ENCODE measurements at regions not wholly inside any gene's neighbourhood (a gene's known extent, or its start where the extent isn't known, plus 50 kb on each side); places are given as distances from the start of the nearest gene placed in this dataset.

DNA sequence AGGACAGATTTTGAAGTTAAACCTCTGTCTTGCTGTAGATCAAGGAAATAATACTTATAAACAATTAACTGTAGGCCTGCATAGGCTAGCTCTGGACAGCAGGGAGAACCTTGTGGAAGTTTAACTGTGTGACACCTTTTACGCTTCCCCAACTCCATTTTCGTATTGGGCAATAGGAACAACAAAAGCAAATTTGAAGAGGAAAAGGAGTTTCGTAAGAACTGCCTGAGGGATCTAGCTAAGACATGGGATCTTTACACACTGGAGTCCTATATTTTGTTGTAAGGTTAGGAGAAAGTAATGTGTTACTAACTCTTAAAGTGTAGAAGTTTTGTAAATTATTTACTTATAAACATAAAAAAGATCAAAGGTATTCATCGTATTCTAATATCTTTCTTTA, 324.9 kb upstream of the CASK start:
- no peak for DNase-seq
- peaks cover 0 to 2% (median 0%) of the 10 kb centered on the region in 5 donors for H3K9me3 Mint-ChIP-seq
- no peaks in the 10 kb centered on the region for H3K9me3 ChIP-seq (ENCODE audit: low read length)
- H3K27ac ChIP-seq (ENCODE audit: low read depth, low read length), result no peak overlapping the region
- H3K4me1 ChIP-seq (ENCODE audit: insufficient read depth, low read length), result no peaks in the 10 kb centered on the region
- H3K36me3 ChIP-seq (ENCODE audit: insufficient read depth, low read length), result no peaks in the 10 kb centered on the region
- peaks cover 3 to 6% of the 10 kb centered on the region in 2 donors for H3K27me3 Mint-ChIP-seq
- peaks cover 0 to 9% (median 6%) of the 10 kb centered on the region in 3 donors for H3K4me1 Mint-ChIP-seq
- POLR2A ChIA-PET, result no interaction called here
- no peaks in the 10 kb centered on the region for H3K27me3 ChIP-seq (ENCODE audit: insufficient read depth, low read length, poor library complexity, severe bottlenecking)
- peaks cover 0 to 4% (median 2%) of the 10 kb centered on the region in 3 donors for H3K36me3 Mint-ChIP-seq
- CTCF ChIA-PET, result no interaction called here
- H3K4me3 ChIP-seq (ENCODE audit: low read length), result no peak overlapping the region
- H3K4me3 Mint-ChIP-seq, result no peak overlapping the region
- no peak overlapping the region for H3K27ac Mint-ChIP-seq

DNA sequence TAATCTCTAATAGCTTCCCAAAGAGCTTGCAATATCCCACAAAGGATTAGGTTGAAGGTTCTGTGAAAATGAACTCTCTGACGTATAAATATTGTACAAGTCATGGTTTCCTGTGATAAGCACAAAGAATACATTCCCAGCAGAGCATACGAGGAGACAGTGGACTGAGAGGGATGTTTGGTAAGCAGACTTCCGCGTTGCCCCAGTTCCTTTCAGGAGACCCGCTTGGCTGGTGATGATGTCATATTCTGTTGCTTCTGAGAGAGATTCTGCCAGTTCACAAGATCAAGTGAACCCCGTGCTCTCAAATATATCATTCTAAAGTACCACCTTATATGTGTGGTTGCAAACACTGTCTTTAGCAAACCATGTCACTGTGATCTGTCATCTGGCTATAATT, 323.9 kb upstream of the CASK start:
- H3K9me3 Mint-ChIP-seq, result no peaks in the 10 kb centered on the region
- peak overlapping the region in 1 of 7 donors; percentile 4 for H3K4me3 Mint-ChIP-seq
- Histone ChIP-seq H3K4me1 (ENCODE audit: insufficient read depth, low read length) (no peaks in the 10 kb centered on the region), H3K36me3 (ENCODE audit: insufficient read depth, low read length) (no peaks in the 10 kb centered on the region), H3K4me3 (ENCODE audit: low read length) (no peak overlapping the region), H3K27ac (ENCODE audit: low read depth, low read length) (no peak overlapping the region), H3K27me3 (ENCODE audit: insufficient read depth, low read length, poor library complexity, severe bottlenecking) (no peaks in the 10 kb centered on the region), H3K9me3 (ENCODE audit: low read length) (no peaks in the 10 kb centered on the region)
- ChIA-PET CTCF (no interaction called here), POLR2A (no interaction called here)
- peaks cover 3 to 6% of the 10 kb centered on the region in 2 donors for H3K27me3 Mint-ChIP-seq
- H3K36me3 Mint-ChIP-seq, result peaks cover 0 to 2% (median 0%) of the 10 kb centered on the region in 3 donors
- H3K27ac Mint-ChIP-seq, result no peak overlapping the region
- no peak for DNase-seq
- peaks cover 0 to 9% (median 6%) of the 10 kb centered on the region in 3 donors for H3K4me1 Mint-ChIP-seq

GRCh38 chrX:42246814-42247213, 323.5 kb upstream of the CASK start:
- Mint-ChIP-seq H3K27me3 (peaks cover 3 to 6% of the 10 kb centered on the region in 2 donors), H3K27ac (no peak overlapping the region), H3K4me1 (peaks cover 0 to 9% (median 6%) of the 10 kb centered on the region in 3 donors), H3K4me3 (no peak overlapping the region), H3K36me3 (peaks cover 0 to 2% (median 0%) of the 10 kb centered on the region in 3 donors), H3K9me3 (no peaks in the 10 kb centered on the region)
- no peaks in the 10 kb centered on the region for H3K27me3 ChIP-seq (ENCODE audit: insufficient read depth, low read length, poor library complexity, severe bottlenecking)
- no peaks in the 10 kb centered on the region for H3K4me1 ChIP-seq (ENCODE audit: insufficient read depth, low read length)
- no peak overlapping the region for H3K4me3 ChIP-seq (ENCODE audit: low read length)
- H3K36me3 ChIP-seq (ENCODE audit: insufficient read depth, low read length), result no peaks in the 10 kb centered on the region
- ChIA-PET POLR2A (no interaction called here), CTCF (no interaction called here)
- H3K9me3 ChIP-seq (ENCODE audit: low read length), result no peaks in the 10 kb centered on the region
- no peak for DNase-seq
- no peak overlapping the region for H3K27ac ChIP-seq (ENCODE audit: low read depth, low read length)

DNA sequence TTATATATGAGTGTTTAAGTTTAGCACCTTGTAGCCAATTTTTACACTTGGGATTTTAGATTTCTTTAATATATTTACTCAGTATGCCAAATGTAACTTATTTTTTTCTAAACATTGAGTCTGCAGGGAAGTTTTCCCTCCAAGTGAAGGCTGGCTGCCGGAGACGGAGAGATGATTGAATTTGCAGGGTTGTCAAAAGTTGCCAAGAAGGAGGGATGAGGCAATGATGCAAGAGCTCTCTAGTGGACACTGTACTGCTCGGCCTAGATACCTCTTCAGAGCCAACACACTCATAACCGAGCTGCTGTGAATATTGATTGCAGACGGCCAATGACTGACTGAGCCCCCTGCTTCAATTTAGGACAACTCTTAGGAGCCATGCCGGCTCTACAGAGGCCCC, 318.6 kb upstream of the CASK start:
- Histone ChIP-seq H3K4me1 (ENCODE audit: insufficient read depth, low read length) (no peaks in the 10 kb centered on the region), H3K27me3 (ENCODE audit: insufficient read depth, low read length, poor library complexity, severe bottlenecking) (no peaks in the 10 kb centered on the region), H3K27ac (ENCODE audit: low read depth, low read length) (no peak overlapping the region), H3K36me3 (ENCODE audit: insufficient read depth, low read length) (no peaks in the 10 kb centered on the region), H3K4me3 (ENCODE audit: low read length) (no peak overlapping the region), H3K9me3 (ENCODE audit: low read length) (no peaks in the 10 kb centered on the region)
- ChIA-PET CTCF (no interaction called here), POLR2A (no interaction called here)
- H3K4me3 Mint-ChIP-seq, result no peak overlapping the region
- no peak for DNase-seq
- H3K4me1 Mint-ChIP-seq, result peaks cover 2 to 8% (median 3%) of the 10 kb centered on the region in 3 donors
- H3K9me3 Mint-ChIP-seq, result no peaks in the 10 kb centered on the region
- H3K27me3 Mint-ChIP-seq, result peaks cover 0 to 2% of the 10 kb centered on the region in 2 donors
- no peak overlapping the region for H3K27ac Mint-ChIP-seq
- H3K36me3 Mint-ChIP-seq, result peaks cover 0 to 7% (median 0%) of the 10 kb centered on the region in 3 donors

- Histone ChIP-seq H3K27me3 (ENCODE audit: insufficient read depth, low read length, poor library complexity, severe bottlenecking) (no peaks in the 10 kb centered on the region), H3K36me3 (ENCODE audit: insufficient read depth, low read length) (no peaks in the 10 kb centered on the region), H3K27ac (ENCODE audit: low read depth, low read length) (no peak overlapping the region), H3K4me3 (ENCODE audit: low read length) (no peak overlapping the region), H3K9me3 (ENCODE audit: low read length) (no peaks in the 10 kb centered on the region), H3K4me1 (ENCODE audit: insufficient read depth, low read length) (no peaks in the 10 kb centered on the region)
- Mint-ChIP-seq H3K27ac (no peak overlapping the region), H3K4me3 (no peak overlapping the region), H3K36me3 (peaks cover 0 to 7% (median 0%) of the 10 kb centered on the region in 3 donors), H3K4me1 (peaks cover 0 to 5% (median 2%) of the 10 kb centered on the region in 3 donors), H3K27me3 (peaks cover 0 to 2% of the 10 kb centered on the region in 2 donors), H3K9me3 (no peaks in the 10 kb centered on the region)
- ChIA-PET CTCF (no interaction called here), POLR2A (no interaction called here)
- DNase-seq, result no peak
These were observed 318.1 kb upstream of the CASK start for GRCh38 chrX:42241421-42241820.

- no peak overlapping the region for H3K4me3 ChIP-seq (ENCODE audit: low read length)
- Mint-ChIP-seq H3K27me3 (peaks cover 0 to 2% of the 10 kb centered on the region in 2 donors), H3K4me1 (peaks cover 0 to 5% (median 2%) of the 10 kb centered on the region in 3 donors), H3K9me3 (no peaks in the 10 kb centered on the region), H3K4me3 (no peak overlapping the region), H3K36me3 (peaks cover 0 to 7% (median 0%) of the 10 kb centered on the region in 3 donors), H3K27ac (no peak overlapping the region)
- no peaks in the 10 kb centered on the region for H3K9me3 ChIP-seq (ENCODE audit: low read length)
- CTCF ChIA-PET, result no interaction called here
- H3K36me3 ChIP-seq (ENCODE audit: insufficient read depth, low read length), result no peaks in the 10 kb centered on the region
- H3K4me1 ChIP-seq (ENCODE audit: insufficient read depth, low read length), result no peaks in the 10 kb centered on the region
- no peaks in the 10 kb centered on the region for H3K27me3 ChIP-seq (ENCODE audit: insufficient read depth, low read length, poor library complexity, severe bottlenecking)
- POLR2A ChIA-PET, result no interaction called here
- DNase-seq, result no peak
- H3K27ac ChIP-seq (ENCODE audit: low read depth, low read length), result no peak overlapping the region
These were observed 314.6 kb upstream of the CASK start for GRCh38 chrX:42237956-42238355.

- Histone ChIP-seq H3K36me3 (ENCODE audit: insufficient read depth, low read length) (no peaks in the 10 kb centered on the region), H3K4me3 (ENCODE audit: low read length) (no peak overlapping the region), H3K27me3 (ENCODE audit: insufficient read depth, low read length, poor library complexity, severe bottlenecking) (no peaks in the 10 kb centered on the region), H3K27ac (ENCODE audit: low read depth, low read length) (no peak overlapping the region), H3K9me3 (ENCODE audit: low read length) (no peaks in the 10 kb centered on the region), H3K4me1 (ENCODE audit: insufficient read depth, low read length) (no peaks in the 10 kb centered on the region)
- no peak overlapping the region for H3K27ac Mint-ChIP-seq
- CTCF ChIA-PET, result no interaction called here
- H3K9me3 Mint-ChIP-seq, result peaks cover 7 to 21% (median 16%) of the 10 kb centered on the region in 5 donors
- DNase-seq, result no peak
- peaks cover 0 to 20% (median 0%) of the 10 kb centered on the region in 3 donors for H3K36me3 Mint-ChIP-seq
- H3K4me3 Mint-ChIP-seq, result no peak overlapping the region
- H3K4me1 Mint-ChIP-seq, result no peaks in the 10 kb centered on the region
- peaks cover 0 to 11% of the 10 kb centered on the region in 2 donors for H3K27me3 Mint-ChIP-seq
- POLR2A ChIA-PET, result no interaction called here
These were observed 306.2 kb upstream of the CASK start for GRCh38 chrX:42229533-42229932.

DNA sequence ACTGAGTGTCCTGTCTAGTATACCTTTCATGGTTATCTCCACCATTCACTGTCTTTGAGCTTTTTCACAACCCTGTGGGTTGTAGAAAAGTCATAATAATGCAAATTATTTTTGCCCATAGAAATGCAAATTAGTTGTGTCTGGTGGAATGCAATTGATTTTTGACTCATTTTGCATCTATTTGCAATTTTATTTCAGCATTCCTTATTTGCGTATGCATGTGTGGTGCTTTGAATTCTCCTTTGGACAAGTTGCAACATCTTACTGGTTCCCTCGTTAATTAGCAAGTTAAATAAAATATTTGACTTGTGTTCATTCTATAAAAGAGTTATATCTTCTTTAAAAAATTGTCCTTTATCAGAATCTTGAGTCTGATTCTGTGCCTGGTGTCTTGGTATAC, 297.3 kb upstream of the CASK start:
- CTCF ChIA-PET, result interaction anchor here (0.8 kb wide), 1 partner anchor 13 kb away, joined by 3 read pairs; no protein-coding TSS in a partner anchor
- Histone ChIP-seq H3K36me3 (ENCODE audit: insufficient read depth, low read length) (no peaks in the 10 kb centered on the region), H3K9me3 (ENCODE audit: low read length) (no peaks in the 10 kb centered on the region), H3K27me3 (ENCODE audit: insufficient read depth, low read length, poor library complexity, severe bottlenecking) (no peaks in the 10 kb centered on the region), H3K4me3 (ENCODE audit: low read length) (no peak overlapping the region), H3K4me1 (ENCODE audit: insufficient read depth, low read length) (no peaks in the 10 kb centered on the region), H3K27ac (ENCODE audit: low read depth, low read length) (no peak overlapping the region)
- Mint-ChIP-seq H3K4me3 (no peak overlapping the region), H3K36me3 (peaks cover 0 to 1% (median 0%) of the 10 kb centered on the region in 3 donors), H3K4me1 (no peaks in the 10 kb centered on the region), H3K27ac (no peak overlapping the region), H3K9me3 (peaks cover 0 to 7% (median 0%) of the 10 kb centered on the region in 5 donors), H3K27me3 (peaks cover 0 to 1% of the 10 kb centered on the region in 2 donors)
- DNase-seq, result no peak
- POLR2A ChIA-PET, result no interaction called here

DNA sequence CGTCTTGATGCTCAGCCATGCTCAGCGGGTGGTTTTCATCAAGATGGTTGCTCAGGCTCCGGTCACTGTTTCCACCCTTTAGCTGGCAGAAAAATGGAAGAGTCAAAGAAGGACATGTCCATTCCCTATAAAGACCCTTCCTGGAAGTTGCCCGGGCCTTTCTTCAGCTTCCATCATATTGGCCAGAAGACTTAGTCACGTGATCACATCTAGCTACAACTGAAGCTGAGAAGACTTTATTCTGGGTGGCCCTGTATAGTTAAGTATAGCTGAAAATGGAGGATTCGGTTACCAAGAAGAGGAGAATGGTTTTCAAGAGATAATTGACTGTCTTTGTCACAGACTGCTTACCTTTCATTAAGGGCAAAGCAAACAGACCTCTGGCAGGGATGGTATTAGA, 296.7 kb upstream of the CASK start:
- Histone ChIP-seq H3K9me3 (ENCODE audit: low read length) (no peaks in the 10 kb centered on the region), H3K27me3 (ENCODE audit: insufficient read depth, low read length, poor library complexity, severe bottlenecking) (no peaks in the 10 kb centered on the region), H3K36me3 (ENCODE audit: insufficient read depth, low read length) (no peaks in the 10 kb centered on the region), H3K27ac (ENCODE audit: low read depth, low read length) (no peak overlapping the region), H3K4me3 (ENCODE audit: low read length) (no peak overlapping the region), H3K4me1 (ENCODE audit: insufficient read depth, low read length) (no peaks in the 10 kb centered on the region)
- no peak overlapping the region for H3K4me3 Mint-ChIP-seq
- H3K27me3 Mint-ChIP-seq, result peaks cover 0 to 1% of the 10 kb centered on the region in 2 donors
- no peaks in the 10 kb centered on the region for H3K36me3 Mint-ChIP-seq
- H3K27ac Mint-ChIP-seq, result no peak overlapping the region
- no peak for DNase-seq
- H3K4me1 Mint-ChIP-seq, result no peaks in the 10 kb centered on the region
- ChIA-PET CTCF (no interaction called here), POLR2A (no interaction called here)
- peaks cover 0 to 7% (median 0%) of the 10 kb centered on the region in 5 donors for H3K9me3 Mint-ChIP-seq
